GM18505 (cell line): ENCODE measurements at regions not wholly inside any gene's neighbourhood (a gene's known extent, or its start where the extent isn't known, plus 50 kb on each side); places are given as distances from the start of the nearest gene placed in this dataset.

Source experiments
- ATAC-seq: cut with Tn5 transposase; IDR thresholded peaks from one replicate; pipeline ENCODE4 v1.9.1; 2021; ENCODE audit not compliant: unreplicated experiment
- POLR2A ChIP-seq: IDR thresholded peaks from 4 replicates; pipeline ENCODE4 v1.6.1; 2011; ENCODE audit warnings: borderline replicate concordance; ENCODE audit not compliant: insufficient read depth, insufficient read length; ENCODE audit errors: extremely low read depth

DNA sequence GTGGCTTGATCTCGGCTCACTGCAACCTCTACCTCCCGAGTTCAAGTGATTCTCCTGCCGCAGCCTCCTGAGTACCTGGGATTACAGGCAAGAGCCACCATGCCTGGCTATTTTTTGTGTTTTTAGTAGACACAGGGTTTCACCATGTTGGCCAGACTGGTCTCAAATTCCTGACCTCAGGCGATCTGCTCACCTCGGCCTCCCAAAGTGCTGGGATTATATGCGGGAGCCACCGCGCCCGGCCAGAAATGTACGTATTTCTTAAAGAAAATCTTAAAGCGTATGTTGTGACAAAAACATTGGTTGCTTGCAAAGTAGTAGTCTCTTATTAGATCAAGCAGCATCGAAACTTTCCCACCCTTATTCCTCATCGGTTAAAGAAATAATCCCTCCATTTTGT lies 748.9 kb upstream of the NR2F2 start:
- no peak for TF ChIP-seq POLR2A

DNA sequence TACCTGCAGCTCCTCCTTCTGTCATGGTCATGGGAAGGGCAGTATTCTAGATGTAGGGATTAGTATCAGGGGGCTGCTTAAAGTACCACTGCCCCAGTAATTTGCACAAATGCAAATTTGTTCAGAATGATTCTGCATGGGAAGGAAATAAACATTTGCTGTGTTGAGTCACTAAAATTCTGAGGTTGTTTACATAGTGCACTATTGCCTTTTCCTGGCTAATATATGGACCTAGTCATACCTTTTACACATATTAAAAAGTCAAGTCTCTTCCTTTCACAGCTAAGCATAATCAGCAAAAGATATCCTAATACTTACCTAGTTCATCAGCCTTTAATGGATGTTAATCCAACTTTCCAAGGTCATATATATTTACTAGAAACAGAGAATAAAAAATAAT lies 746.4 kb upstream of the NR2F2 start:
- TF ChIP-seq POLR2A, result no peak

More for the DNA sequence above, 748.9 kb upstream of the NR2F2 start:
- ATAC-seq, result no peak

DNA sequence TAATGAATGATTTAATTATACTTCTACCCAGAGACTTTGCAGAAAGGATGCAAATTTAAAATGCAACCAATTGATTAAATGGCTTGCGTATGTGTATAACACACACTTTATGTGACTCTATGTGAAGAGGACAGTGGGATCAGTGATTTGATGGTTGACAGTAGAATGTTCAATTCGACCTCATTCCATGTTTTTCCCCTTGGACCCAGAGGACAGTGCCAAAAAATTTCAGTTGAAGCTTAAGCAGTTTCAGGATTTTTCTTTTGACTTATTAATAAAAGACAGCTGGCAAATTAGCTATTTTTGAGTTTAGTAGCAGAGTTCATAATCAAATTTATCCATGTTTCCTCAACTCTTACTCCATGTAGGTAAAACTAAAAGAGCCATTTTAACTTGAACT lies 742.4 kb upstream of the NR2F2 start:
- TF ChIP-seq POLR2A, result no peak
- ATAC-seq, result no peak

More for the DNA sequence above, 746.4 kb upstream of the NR2F2 start:
- ATAC-seq, result no peak

DNA sequence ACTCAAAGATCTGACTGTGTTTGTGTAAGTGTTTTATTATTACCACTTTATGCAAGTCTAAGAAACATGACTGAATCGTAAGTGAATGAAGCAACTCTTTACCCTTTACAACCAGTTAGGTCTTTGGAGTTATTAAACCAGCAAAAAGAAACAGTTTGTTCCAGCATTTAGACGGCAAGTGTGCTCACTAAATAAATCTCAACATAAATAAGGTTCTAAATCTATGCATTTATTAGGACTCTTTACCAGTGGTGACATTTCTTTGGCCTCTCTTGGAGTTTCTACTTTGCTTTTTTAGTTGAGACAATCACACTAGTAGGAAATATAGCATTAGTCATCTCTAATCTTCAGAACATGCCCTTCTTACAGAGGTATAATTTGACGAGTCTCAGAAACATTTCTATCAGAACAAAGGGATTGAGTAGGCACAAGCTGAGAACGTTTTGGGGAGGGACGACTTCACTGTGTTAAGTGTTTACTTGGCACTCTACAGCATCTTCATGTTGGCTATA lies 739.9 kb upstream of the NR2F2 start:
- TF ChIP-seq POLR2A, result no peak
- ATAC-seq, result no peak

DNA sequence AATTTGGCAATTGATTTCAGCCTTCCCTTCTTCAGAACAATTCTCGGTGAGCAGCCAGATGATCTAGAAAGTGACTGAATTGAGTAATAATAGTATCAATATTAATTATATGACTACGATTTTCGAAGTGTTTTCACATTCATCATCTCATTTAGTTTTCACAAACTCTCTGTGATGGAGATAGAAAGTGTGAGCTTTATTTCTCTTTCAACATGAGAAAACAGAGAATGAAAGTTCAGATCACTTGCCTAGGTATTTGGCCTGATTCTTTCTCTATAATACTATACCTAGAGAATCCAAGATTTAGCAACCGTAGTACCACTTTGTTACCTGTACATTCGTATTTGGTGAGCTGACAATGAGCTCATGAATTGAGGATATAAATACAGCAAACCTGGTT lies 739.2 kb upstream of the NR2F2 start:
- ATAC-seq, result no peak
- no peak for TF ChIP-seq POLR2A

DNA sequence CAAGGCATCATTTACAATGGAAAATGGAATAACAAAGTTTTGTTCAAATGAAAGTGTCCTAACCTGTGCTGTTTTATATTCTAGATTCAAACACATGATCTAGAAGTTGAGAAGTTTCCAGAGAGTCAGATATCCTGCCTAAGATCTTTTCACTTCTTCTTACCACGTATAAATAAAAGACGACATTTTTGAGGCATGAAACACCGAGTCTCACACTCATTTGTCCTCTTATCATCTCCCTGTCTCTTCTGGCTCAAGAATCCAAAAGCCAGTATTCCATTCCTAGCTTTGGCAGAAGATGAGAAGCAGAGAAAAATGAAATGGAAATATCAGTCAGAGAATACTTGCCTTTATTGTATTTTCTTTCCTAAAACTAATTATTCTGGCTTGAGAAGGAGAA lies 738.6 kb upstream of the NR2F2 start:
- ATAC-seq, result no peak
- no peak for TF ChIP-seq POLR2A

DNA sequence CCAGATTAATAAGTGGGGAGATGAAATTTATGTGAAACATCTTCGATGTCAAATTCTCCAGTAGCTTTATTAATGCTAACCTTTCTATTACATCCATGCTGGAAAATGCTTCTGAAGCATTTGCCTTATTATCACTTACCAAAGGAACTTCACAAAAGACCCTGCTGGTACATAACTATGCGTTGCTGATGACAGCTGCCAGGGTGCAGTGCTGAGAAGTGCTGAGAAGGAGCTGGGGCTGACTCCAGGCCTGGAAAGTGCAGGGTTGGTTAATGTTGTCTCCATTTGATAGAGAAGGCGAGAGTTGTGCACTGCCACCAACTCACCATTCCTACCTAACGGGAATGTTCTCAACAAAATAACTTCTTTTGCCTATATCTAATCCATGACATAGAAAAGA lies 736.0 kb upstream of the NR2F2 start:
- TF ChIP-seq POLR2A, result no peak
- ATAC-seq, result no peak

DNA sequence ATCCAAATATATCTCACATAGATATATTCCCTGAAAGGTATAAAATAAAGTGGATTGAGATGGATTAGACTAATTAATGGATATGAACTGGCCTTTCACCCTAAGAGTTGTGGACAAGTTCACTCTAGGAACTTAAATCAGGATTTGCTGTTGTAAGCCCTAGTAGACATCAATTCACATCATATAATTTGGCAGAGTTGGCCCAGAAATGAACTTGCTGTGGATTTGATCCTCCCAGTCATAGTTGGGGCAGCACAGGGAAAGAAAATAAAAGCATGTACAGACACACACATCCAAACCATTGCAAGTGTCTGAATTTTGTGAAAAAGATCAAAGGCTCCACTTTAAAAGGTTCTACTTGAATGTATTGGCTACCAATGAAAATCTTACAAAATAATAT lies 734.7 kb upstream of the NR2F2 start:
- no peak for ATAC-seq
- TF ChIP-seq POLR2A, result no peak

DNA sequence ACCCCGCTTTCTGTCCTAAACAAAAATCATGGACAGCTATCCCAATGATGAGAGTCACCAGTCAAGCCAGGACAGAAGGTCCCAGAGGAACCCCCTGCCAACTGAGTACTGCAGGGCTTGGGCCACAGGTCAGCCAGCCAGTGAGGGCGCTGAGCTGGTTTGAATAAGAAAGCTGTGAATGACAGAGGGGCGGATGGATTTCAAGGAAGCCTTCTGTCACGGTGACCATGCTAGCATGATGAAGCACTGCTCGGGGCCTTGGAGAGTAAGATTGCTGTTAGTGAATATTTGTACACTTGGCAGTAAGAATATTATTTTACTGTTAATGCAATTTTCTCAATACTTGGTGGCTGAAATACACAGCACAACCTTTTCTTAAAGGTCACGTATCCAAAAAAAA lies 734.0 kb upstream of the NR2F2 start:
- no peak for TF ChIP-seq POLR2A
- no peak for ATAC-seq

DNA sequence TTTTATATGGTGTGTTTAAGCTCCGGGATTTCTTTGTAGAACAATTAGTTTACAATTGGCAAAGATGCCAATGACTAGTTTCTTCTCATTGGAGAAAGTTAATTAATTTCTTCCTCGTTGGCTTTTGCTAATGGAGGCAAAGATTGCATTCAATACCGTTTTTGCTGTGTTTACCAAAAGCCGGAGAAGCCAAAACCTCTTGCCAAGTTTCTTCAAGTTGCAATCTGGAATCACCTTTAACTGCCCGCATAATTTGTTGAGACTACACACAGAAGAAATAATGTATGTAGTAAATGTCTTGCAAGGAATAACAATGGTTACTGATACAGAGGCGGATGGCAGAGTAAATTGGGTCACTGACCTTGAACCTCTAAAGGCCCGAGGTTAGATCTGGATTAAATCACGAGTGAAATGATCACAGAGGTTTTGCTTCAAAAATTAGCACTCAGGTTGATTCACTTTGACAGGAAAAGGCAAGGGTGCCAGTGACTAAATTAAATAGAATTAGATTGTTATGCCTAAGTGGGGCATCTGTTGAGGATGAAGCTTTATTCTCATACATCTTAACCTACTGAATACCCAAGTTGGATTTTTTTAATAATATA lies 732.1 kb upstream of the NR2F2 start:
- no peak for ATAC-seq
- no peak for TF ChIP-seq POLR2A

DNA sequence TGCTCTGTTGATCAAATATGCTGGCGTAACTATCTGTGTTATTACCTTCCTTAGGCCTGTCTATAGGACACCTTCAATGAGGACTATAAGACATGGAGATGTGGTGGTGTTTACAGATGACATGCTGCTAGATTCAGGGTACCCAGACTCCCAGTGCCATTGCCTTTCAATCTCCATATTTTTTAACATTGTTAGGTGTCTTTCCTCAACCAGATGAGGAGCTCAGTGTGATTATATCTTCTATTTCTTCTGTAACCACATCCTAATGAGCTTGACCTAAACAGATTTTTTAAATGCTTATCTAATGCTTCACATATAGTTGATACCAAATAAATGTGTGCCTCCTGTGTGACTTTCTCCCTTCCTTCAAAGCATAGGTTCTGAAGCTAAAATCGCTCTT lies 730.1 kb upstream of the NR2F2 start:
- no peak for TF ChIP-seq POLR2A
- no peak for ATAC-seq

DNA sequence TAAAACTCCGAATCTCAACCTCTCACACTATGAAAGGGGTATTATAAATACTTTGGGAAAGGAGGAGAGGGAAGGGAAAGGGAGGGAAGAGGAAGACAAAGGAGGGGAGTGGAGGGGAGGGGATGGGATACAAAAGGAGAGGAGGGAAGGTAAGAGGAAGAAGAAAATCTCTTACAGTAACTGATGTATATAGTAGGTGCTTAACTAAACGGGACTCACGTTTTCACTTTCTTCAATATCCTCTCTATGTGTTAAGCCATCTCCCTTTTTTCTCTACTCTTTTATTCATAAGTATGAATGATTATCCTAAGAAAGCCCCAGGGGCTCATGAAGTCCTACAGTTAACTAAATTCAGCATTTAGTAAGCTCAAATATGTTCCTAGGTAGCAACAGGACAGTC lies 729.6 kb upstream of the NR2F2 start:
- ATAC-seq, result no peak
- TF ChIP-seq POLR2A, result no peak

DNA sequence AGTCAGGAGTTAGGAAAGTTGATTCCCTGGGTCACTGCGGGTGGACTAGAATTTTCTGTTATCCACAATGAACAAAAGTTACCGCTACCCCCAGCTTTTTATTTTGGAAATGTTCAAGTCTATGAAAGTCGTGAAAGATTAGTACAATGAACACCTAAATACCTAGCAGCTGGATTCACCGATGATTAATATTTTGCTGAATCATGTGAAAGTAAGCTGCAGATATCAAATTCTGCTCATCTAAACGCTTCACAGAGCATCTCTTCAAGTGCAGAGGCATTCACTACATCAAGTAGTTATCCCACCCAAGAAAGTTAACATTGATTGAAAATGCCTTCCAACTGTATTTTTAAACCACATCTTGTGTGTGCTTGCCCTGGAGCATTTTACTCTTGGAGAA lies 729.0 kb upstream of the NR2F2 start:
- no peak for TF ChIP-seq POLR2A
- no peak for ATAC-seq

DNA sequence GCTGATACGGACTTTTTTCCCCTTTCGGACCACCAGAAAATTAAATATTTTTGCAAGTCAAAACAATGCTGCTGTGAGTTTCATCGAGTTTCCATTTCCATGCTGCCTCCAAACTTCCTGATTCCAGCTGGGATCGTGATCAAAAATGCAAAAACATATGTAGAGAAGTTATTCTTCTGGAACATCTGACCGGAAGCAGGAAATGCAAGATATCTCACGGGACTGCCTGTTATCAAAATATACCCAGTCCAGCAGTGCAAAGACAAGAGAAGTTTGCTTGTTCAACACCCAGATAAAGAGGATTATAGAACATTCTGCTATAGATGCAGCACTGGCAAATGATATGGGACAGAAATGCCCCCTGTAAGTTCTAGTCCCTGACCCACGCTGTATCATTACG lies 726.7 kb upstream of the NR2F2 start:
- ATAC-seq, result no peak
- no peak for TF ChIP-seq POLR2A

DNA sequence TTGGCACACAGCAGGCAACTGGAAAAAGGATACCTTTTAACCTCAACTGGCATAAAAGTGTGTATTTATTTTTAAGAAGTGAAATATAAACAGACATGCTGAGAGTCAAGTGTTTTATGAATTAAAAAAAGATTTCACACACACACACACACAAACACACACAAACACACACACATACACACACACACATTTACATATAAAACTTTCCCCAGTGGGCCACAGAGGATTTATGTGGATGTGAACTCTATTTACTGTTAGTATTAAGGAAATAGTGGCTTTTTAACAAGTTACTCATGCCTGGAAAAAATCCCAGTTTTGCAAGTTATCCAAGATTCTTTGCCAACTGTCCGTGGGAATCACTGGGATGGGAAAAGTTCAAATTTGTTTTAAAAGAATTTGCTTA lies 725.9 kb upstream of the NR2F2 start:
- no peak for ATAC-seq
- no peak for TF ChIP-seq POLR2A
